Esophagus squamous epithelium (tissue), 5 donors: ENCODE measurements at regions not wholly inside any gene's neighbourhood (a gene's known extent, or its start where the extent isn't known, plus 50 kb on each side); places are given as distances from the start of the nearest gene placed in this dataset.

Experiments
- DNase-seq: peaks from one replicate; lab custom pipeline; 2025; lab: John Stamatoyannopoulos, UW
- H3K27ac ChIP-seq, 4 donors: fragments of 200-600 bp; sonication (generic); one replicate each; pipeline ENCODE4 v1.5.1; 2016 to 2019; ENCODE audit warnings: mild to moderate bottlenecking in 1 of 4
- H3K27me3 ChIP-seq, 4 donors: fragments of 200-600 bp; sonication (generic); 1 replicate in 3 of 4; 2 replicates in 1 of 4; pipeline versions ENCODE4 v1.5.1 to v1.6.0; 2017 to 2021; ENCODE audit warnings: antibody characterized with exemption in 1 of 4
- H3K36me3 ChIP-seq, 3 donors: fragments of 200-600 bp; sonication (generic); one replicate each; pipeline ENCODE4 v1.5.1; 2016 to 2019
- H3K4me1 ChIP-seq, 3 donors: fragments of 200-600 bp; sonication (generic); one replicate each; pipeline ENCODE4 v1.5.1; 2017 to 2019
- H3K4me3 ChIP-seq, 4 donors: fragments of 200-600 bp; sonication (generic); 1 replicate in 3 of 4; 2 replicates in 1 of 4; pipeline ENCODE4 v1.5.1; 2016 to 2019; ENCODE audit warnings: mild to moderate bottlenecking in 2 of 4, moderate library complexity in 1 of 4
- H3K9me3 ChIP-seq, 3 donors: fragments of 200-600 bp; sonication (generic); one replicate each; pipeline ENCODE4 v1.5.1; 2016 to 2019
- CTCF ChIP-seq, 6 experiments: fragments of 450-650 bp in 4 of 6; fragments of 200-600 bp in 2 of 6; sonication (generic) in 2 of 6; IDR thresholded peaks; one replicate each; pipeline ENCODE4 v1.5.1; 2016 to 2019; ENCODE audit warnings: antibody characterized with exemption in 6 of 6, mild to moderate bottlenecking in 4 of 6, moderate library complexity in 4 of 6
- POLR2A ChIP-seq, 4 donors: fragments of 450-650 bp; IDR thresholded peaks; one replicate each; pipeline ENCODE4 v1.6.1; 2017; ENCODE audit warnings: antibody characterized with exemption in 4 of 4, mild to moderate bottlenecking in 4 of 4, moderate library complexity in 3 of 4
- WGBS, 2 donors: methylation state at CpG; one replicate each; pipeline ENCODE4 v1.1.5; 2018; 5-methylcytosine and 5-hydroxymethylcytosine counted together
- intact Hi-C: fragments of 100-400 bp; cut with DNase I; formaldehyde crosslinking; loops from one replicate; pipeline ENCODE4 v1.15.0; 2022
- donor health status: DM: yes; HTN: yes; CAD: no.

- intact Hi-C loops, result no loop called here
- H3K36me3 ChIP-seq, result no peaks in the 10 kb centered on the region
- H3K4me3 ChIP-seq, result no peak overlapping the region
- no peaks in the 10 kb centered on the region for H3K27me3 ChIP-seq
- H3K9me3 ChIP-seq, result no peaks in the 10 kb centered on the region
- peaks cover 0 to 12% (median 4%) of the 10 kb centered on the region in 3 donors for H3K4me1 ChIP-seq
- H3K27ac ChIP-seq, result no peak overlapping the region
- DNase-seq, result no peak
- TF ChIP-seq POLR2A (IDR thresholded peaks at IDR 0.05) (no peak), CTCF (IDR thresholded peaks at IDR 0.05) (no peak)
- WGBS, 2 donors, result 92 to 93% methylated on average over 8 of the region's 8 CpGs
Measured at GRCh38 chr11:10908215-10908951, 50.5 kb upstream of the ZBED5 start.
